GM18909 (cell line): ENCODE measurements at regions not wholly inside any gene's neighbourhood (a gene's known extent, or its start where the extent isn't known, plus 50 kb on each side); places are given as distances from the start of the nearest gene placed in this dataset.
"Not testable (repeated sequence)": the region's sequence is repeated elsewhere in the genome, so short reads cannot be mapped to it uniquely, and the experiment has no call there.

Experiments
- ATAC-seq: cut with Tn5 transposase; IDR thresholded peaks from one replicate; pipeline ENCODE4 v1.9.1; 2021; ENCODE audit warnings: mild to moderate bottlenecking; ENCODE audit not compliant: unreplicated experiment, poor library complexity

GRCh38 chr4:29052266-29052665 is 1667.9 kb upstream of the PCDH7 start:
- ATAC-seq = no peak

GRCh38 chr4:29058531-29058930 is 1661.6 kb upstream of the PCDH7 start:
- ATAC-seq = no peak

- ATAC-seq = no peak
Measured at GRCh38 chr4:29066861-29067260, 1653.3 kb upstream of the PCDH7 start.

- no peak for ATAC-seq
Measured at GRCh38 chr4:29073571-29073970, 1646.6 kb upstream of the PCDH7 start.

- no peak for ATAC-seq
Measured at GRCh38 chr4:29075366-29075765, 1644.8 kb upstream of the PCDH7 start.

GRCh38 chr4:29079260-29079659 is 1640.9 kb upstream of the PCDH7 start:
- no peak for ATAC-seq

GRCh38 chr4:29081234-29081955 is 1638.8 kb upstream of the PCDH7 start:
- no peak for ATAC-seq

GRCh38 chr4:29082684-29083083 is 1637.5 kb upstream of the PCDH7 start:
- no peak for ATAC-seq

- ATAC-seq = no peak
Measured at GRCh38 chr4:29085748-29086147, 1634.4 kb upstream of the PCDH7 start.

- ATAC-seq = no peak
Measured at GRCh38 chr4:29104694-29105093, 1615.5 kb upstream of the PCDH7 start.

- no peak for ATAC-seq
Measured at GRCh38 chr4:29113960-29114359, 1606.2 kb upstream of the PCDH7 start.

- not testable (repeated sequence) for ATAC-seq
Measured at GRCh38 chr4:29117231-29117722, 1602.9 kb upstream of the PCDH7 start.

GRCh38 chr4:29121586-29121985 is 1598.6 kb upstream of the PCDH7 start:
- ATAC-seq = no peak

GRCh38 chr4:29128810-29129209 is 1591.4 kb upstream of the PCDH7 start:
- no peak for ATAC-seq

GRCh38 chr4:29131304-29131703 is 1588.9 kb upstream of the PCDH7 start:
- no peak for ATAC-seq

GRCh38 chr4:29142708-29143107 is 1577.5 kb upstream of the PCDH7 start:
- no peak for ATAC-seq

GRCh38 chr4:29151584-29151983 is 1568.6 kb upstream of the PCDH7 start:
- ATAC-seq = no peak

- ATAC-seq = no peak
Measured at GRCh38 chr4:29153642-29154041, 1566.5 kb upstream of the PCDH7 start.

- ATAC-seq = no peak
Measured at GRCh38 chr4:29175291-29175690, 1544.9 kb upstream of the PCDH7 start.

- ATAC-seq = no peak
Measured at GRCh38 chr4:29199025-29199424, 1521.1 kb upstream of the PCDH7 start.

- ATAC-seq = no peak
Measured at GRCh38 chr4:29199485-29199884, 1520.7 kb upstream of the PCDH7 start.

GRCh38 chr4:29213020-29213419 is 1507.1 kb upstream of the PCDH7 start:
- ATAC-seq = no peak
